DOHH2 (cell line): ENCODE measurements at regions not wholly inside any gene's neighbourhood (a gene's known extent, or its start where the extent isn't known, plus 50 kb on each side); places are given as distances from the start of the nearest gene placed in this dataset.

Experiments
- H3F3A ChIP-seq: fragments of 200-600 bp; sonication (generic), shearing (Covaris generic); 2 replicates; pipeline ENCODE4 v1.6.0; 2016; ENCODE audit warnings: antibody characterized with exemption, mild to moderate bottlenecking; ENCODE audit not compliant: control insufficient read depth, insufficient read depth
- H3K27ac ChIP-seq: fragments of 200-600 bp; sonication (generic); 2 replicates; pipeline ENCODE4 v1.5.1; 2014; ENCODE audit warnings: low read depth, mild to moderate bottlenecking, low read length, moderate library complexity
- H3K27me3 ChIP-seq: fragments of 200-600 bp; sonication (generic); 2 replicates; pipeline ENCODE4 v1.6.1; 2014; ENCODE audit warnings: mild to moderate bottlenecking, low read length, mixed read lengths; ENCODE audit not compliant: control insufficient read depth
- H3K36me3 ChIP-seq: fragments of 200-600 bp; sonication (generic); 2 replicates; pipeline ENCODE4 v1.6.1; 2014; ENCODE audit warnings: mild to moderate bottlenecking, low read length, moderate library complexity, mixed read lengths; ENCODE audit not compliant: control insufficient read depth
- H3K4me1 ChIP-seq: fragments of 200-600 bp; sonication (generic); 2 replicates; pipeline ENCODE4 v1.6.1; 2014; ENCODE audit warnings: mild to moderate bottlenecking, low read length, mixed read lengths; ENCODE audit not compliant: control insufficient read depth
- H3K4me2 ChIP-seq: fragments of 200-600 bp; sonication (generic); 2 replicates; pipeline ENCODE4 v1.6.0; 2014; ENCODE audit warnings: mild to moderate bottlenecking, low read length, moderate library complexity
- H3K4me3 ChIP-seq: fragments of 200-600 bp; sonication (generic); 2 replicates; pipeline ENCODE4 v1.5.1; 2014; ENCODE audit warnings: mild to moderate bottlenecking, low read length, mixed read lengths
- H3K79me2 ChIP-seq: fragments of 200-600 bp; sonication (generic); 2 replicates; pipeline ENCODE4 v1.6.1; 2014; ENCODE audit warnings: mild to moderate bottlenecking, low read length, mixed read lengths; ENCODE audit not compliant: control insufficient read depth
- H3K9me2 ChIP-seq: fragments of 200-600 bp; sonication (generic); replicated peaks from 2 replicates; pipeline ENCODE4 v1.6.1; 2014; ENCODE audit warnings: mild to moderate bottlenecking, low read length, mixed read lengths; ENCODE audit not compliant: control insufficient read depth
- H3K9me3 ChIP-seq: fragments of 200-600 bp; sonication (generic); 2 replicates; pipeline ENCODE4 v1.6.1; 2014; ENCODE audit warnings: antibody characterized with exemption, low read length, mixed read lengths; ENCODE audit not compliant: control insufficient read depth, insufficient read depth
- H4K20me1 ChIP-seq: fragments of 200-600 bp; sonication (generic); 2 replicates; pipeline ENCODE4 v1.6.0; 2014; ENCODE audit warnings: low read depth, mild to moderate bottlenecking, antibody characterized with exemption, low read length, moderate library complexity; ENCODE audit not compliant: control insufficient read depth, insufficient read depth
- EZH2phosphoT487 ChIP-seq: fragments of 200-600 bp; sonication (generic); IDR thresholded peaks from 2 replicates; pipeline ENCODE4 v1.6.1; 2017; ENCODE audit warnings: borderline replicate concordance, mild to moderate bottlenecking, antibody characterized with exemption, low read length, moderate library complexity, mixed read lengths
- TF ChIP-seq, protein P1 (sequence below): fragments of 200-600 bp; sonication (generic); IDR thresholded peaks from one replicate; pipeline ENCODE4 v1.5.1; 2014; ENCODE audit warnings: antibody characterized with exemption, mild to moderate bottlenecking, low read depth, low read length; ENCODE audit not compliant: poor library complexity, severe bottlenecking

GRCh38 chr14:101494826-101495225 is 66.5 kb upstream of the DIO3 start:
- Histone ChIP-seq H3K9me3 (no peaks in the 10 kb centered on the region), H3K27me3 (no peaks in the 10 kb centered on the region), H3K4me1 (no peaks in the 10 kb centered on the region), H3K27ac (no peak overlapping the region), H4K20me1 (no peaks in the 10 kb centered on the region), H3K4me3 (no peak overlapping the region), H3F3A (no peaks in the 10 kb centered on the region), H3K36me3 (no peaks in the 10 kb centered on the region), H3K4me2 (no peak overlapping the region), H3K79me2 (no peaks in the 10 kb centered on the region), H3K9me2 (no peaks in the 10 kb centered on the region)
- TF ChIP-seq, protein P1, sequence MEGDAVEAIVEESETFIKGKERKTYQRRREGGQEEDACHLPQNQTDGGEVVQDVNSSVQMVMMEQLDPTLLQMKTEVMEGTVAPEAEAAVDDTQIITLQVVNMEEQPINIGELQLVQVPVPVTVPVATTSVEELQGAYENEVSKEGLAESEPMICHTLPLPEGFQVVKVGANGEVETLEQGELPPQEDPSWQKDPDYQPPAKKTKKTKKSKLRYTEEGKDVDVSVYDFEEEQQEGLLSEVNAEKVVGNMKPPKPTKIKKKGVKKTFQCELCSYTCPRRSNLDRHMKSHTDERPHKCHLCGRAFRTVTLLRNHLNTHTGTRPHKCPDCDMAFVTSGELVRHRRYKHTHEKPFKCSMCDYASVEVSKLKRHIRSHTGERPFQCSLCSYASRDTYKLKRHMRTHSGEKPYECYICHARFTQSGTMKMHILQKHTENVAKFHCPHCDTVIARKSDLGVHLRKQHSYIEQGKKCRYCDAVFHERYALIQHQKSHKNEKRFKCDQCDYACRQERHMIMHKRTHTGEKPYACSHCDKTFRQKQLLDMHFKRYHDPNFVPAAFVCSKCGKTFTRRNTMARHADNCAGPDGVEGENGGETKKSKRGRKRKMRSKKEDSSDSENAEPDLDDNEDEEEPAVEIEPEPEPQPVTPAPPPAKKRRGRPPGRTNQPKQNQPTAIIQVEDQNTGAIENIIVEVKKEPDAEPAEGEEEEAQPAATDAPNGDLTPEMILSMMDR, result no peak
- no peak for TF ChIP-seq EZH2phosphoT487

DNA sequence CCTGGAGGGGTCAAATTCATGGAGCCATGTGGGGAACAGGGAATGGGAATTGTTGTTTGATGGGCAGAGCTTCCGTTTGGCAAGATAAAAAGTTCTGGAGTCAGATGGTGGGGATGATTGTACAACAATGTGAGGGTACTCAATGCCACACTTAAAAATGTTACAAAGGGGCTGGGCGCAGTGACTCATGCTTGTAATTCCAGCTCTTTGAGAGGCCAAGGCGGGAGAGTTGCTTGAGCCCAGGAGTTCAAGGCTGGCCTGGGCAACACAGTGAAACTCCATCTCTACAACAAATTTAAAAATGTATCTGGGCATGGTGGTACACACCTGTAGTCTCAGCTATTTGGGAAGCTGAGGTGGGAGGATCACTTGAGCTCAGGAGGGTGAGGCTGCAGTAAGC is 66.0 kb upstream of the DIO3 start:
- Histone ChIP-seq H3K9me2 (no peaks in the 10 kb centered on the region), H3K36me3 (no peaks in the 10 kb centered on the region), H3K4me2 (no peak overlapping the region), H3K9me3 (no peaks in the 10 kb centered on the region), H4K20me1 (no peaks in the 10 kb centered on the region), H3K4me1 (no peaks in the 10 kb centered on the region), H3F3A (no peaks in the 10 kb centered on the region), H3K79me2 (no peaks in the 10 kb centered on the region), H3K27me3 (no peaks in the 10 kb centered on the region), H3K27ac (no peak overlapping the region), H3K4me3 (no peak overlapping the region)
- no peak for TF ChIP-seq EZH2phosphoT487
- TF ChIP-seq, protein P1, result no peak

DNA sequence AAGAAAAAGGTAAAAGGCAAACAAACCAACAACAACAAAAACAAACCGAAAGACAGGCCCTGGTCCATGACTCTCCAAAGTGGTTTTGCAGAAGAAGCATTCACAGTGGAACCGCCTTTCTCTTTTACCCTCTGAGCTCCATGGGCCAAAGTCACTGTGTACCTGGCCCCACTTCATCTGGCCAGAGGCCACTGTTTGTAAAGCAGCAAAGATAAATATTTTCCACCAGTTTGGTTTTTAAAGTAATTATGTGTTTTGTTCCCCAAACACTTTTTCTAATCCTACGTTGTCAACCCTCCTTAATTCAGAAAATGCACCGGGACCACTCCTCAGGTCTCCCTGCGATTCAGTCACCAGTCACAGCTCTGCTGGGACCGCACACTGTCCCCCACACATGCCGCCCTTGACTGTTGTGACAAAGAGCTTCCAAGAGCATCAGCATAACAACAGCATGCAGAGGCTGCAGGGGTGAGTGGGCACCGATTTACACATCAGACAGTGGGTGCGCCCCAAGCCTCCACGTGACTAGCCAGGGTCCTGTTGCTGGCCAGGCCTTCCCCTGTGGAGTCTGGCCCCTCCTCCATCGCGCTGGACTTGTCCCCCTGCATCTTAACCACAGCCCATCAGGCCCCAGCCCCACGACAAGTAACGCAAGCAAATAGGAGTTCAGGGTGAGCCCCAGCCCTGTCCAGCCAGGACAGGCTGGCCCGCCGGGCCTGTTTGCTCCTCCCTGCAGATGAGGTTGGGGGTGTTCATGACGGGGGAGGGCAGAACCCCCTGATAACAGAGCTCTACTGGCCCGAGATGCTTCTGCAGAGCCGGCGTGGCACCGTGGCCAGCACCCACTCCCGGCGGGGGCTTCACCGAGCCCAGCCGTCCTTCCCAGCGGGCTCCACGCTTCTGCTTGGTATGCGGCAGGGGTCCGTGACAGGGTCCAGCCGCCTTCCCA is 65.2 kb upstream of the DIO3 start:
- Histone ChIP-seq H3K27ac (no peak overlapping the region), H3K79me2 (no peaks in the 10 kb centered on the region)

More for the DNA sequence above, 65.2 kb upstream of the DIO3 start:
- no peak overlapping the region for H3K4me3 ChIP-seq
- H3K9me3 ChIP-seq, result no peaks in the 10 kb centered on the region
- TF ChIP-seq EZH2phosphoT487, result no peak
- TF ChIP-seq, protein P1, result no peak
- H3K9me2 ChIP-seq, result no peaks in the 10 kb centered on the region
- 0 out of 2 replicates have a peak, but pooled peaks cover 2% of the 10 kb centered on the region for H3K27me3 ChIP-seq
- no peaks in the 10 kb centered on the region for H3K4me1 ChIP-seq
- H3K36me3 ChIP-seq, result no peaks in the 10 kb centered on the region
- H3K4me2 ChIP-seq, result no peak overlapping the region
- H3F3A ChIP-seq, result no peaks in the 10 kb centered on the region
- H4K20me1 ChIP-seq, result no peaks in the 10 kb centered on the region
